HG03066 (cell line): ENCODE measurements at regions not wholly inside any gene's neighbourhood (a gene's known extent, or its start where the extent isn't known, plus 50 kb on each side); places are given as distances from the start of the nearest gene placed in this dataset.
"Not testable (repeated sequence)": the region's sequence is repeated elsewhere in the genome, so short reads cannot be mapped to it uniquely, and the experiment has no call there.

Source experiments
- ATAC-seq: cut with Tn5 transposase; IDR thresholded peaks from one replicate; pipeline ENCODE4 v1.9.1; 2021; ENCODE audit warnings: low read depth; ENCODE audit not compliant: unreplicated experiment

- no peak for ATAC-seq
These were observed 281.9 kb upstream of the NMUR2 start for GRCh38 chr5:152686931-152687330.

- ATAC-seq, result no peak
These were observed 283.6 kb upstream of the NMUR2 start for GRCh38 chr5:152688561-152689249.

- no peak for ATAC-seq
These were observed 284.2 kb upstream of the NMUR2 start for GRCh38 chr5:152689250-152689711.

DNA sequence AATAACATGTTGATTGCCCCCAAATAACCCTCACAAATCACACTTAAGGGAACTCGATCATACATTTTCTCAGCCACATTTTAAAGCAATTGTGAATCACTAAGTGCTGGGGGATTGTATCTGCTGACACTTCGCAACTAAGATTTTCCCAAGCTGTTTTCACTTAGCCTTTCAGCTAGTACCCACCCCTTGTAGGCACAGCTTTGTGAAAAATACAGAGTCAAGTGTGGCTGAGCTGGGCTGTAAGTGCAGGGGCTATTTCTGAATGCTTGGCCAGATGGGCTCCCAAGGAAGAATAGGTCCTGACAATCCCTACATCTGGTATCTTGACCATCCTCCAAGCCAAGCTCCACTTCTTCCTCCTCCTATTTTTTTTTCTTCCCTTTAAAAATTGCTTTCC is 289.2 kb upstream of the NMUR2 start:
- ATAC-seq, result no peak

DNA sequence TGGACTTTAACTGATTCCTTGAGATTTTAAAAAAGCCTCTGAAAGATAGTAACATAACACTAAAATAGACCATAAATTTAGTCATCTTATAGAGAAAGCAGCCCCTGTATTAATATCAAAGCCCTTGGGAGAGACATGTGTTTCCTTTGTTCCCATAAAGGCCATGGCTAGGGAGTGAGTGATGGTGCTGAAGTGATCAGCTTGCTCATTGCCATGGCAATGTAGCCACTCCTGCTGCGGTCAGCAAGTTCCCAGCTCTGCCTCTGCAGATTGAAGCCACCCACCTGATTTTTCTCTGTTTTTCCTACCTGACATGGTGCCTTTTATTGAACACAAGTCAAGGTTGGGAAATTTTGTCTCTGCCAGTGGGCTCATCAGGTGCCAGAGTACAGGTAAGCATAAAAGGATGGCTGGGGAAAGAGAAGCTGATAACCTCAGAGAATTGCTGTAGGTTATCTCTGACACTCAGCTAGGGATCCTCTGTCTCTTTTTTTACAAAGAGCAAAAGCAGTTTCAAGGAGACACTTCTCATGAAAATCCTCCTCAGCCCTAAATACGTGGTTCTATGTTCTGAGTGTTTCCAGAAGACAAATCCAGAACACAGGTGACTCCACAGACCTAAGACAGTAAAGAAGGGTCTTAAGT is 296.3 kb upstream of the NMUR2 start:
- ATAC-seq, result no peak

DNA sequence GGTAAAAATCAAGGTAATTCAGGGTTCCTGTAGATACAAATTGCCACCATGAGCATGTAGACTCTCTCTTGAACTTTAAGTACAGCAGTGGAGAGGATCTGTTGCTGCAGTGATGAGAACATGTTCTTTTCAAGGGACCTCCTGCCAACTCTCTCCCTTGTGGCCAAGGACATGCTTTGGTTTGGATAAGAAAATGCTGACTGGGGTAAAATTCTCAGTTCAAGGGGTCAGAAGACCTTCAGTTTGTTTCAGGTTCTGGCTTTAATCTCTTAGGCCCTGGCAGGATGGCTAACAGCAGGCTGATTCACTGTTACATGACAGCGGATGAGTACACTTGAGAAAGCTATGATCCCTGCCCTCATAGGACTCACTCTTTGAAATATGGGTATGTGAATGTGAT is 299.2 kb upstream of the NMUR2 start:
- no peak for ATAC-seq

GRCh38 chr5:152711801-152712388 is 306.8 kb upstream of the NMUR2 start:
- no peak for ATAC-seq

GRCh38 chr5:152717393-152717792 is 312.3 kb upstream of the NMUR2 start:
- no peak for ATAC-seq

GRCh38 chr5:152723482-152723881 is 318.4 kb upstream of the NMUR2 start:
- ATAC-seq, result no peak

GRCh38 chr5:152730176-152730575 is 325.1 kb upstream of the NMUR2 start:
- ATAC-seq, result no peak

GRCh38 chr5:152736906-152737305 is 331.8 kb upstream of the NMUR2 start:
- no peak for ATAC-seq

DNA sequence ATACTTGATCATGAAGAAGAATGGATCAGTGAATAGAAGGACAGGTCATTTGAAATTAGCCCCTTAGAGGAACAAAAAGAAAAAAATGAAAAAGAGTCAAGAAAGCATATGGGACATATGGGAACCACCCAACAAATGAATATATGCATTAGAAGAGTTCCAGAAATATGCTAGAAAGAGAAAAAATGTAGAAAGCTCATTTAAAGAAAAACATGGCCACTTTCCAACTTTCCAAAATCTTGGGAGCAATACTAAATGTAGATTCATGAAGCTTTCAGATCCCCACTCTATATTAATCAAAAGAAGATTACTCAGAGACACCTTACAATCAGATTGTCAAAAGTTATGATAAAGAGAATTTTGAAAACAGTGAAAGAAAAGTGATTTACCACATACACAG is 334.8 kb upstream of the NMUR2 start:
- ATAC-seq, result no peak

DNA sequence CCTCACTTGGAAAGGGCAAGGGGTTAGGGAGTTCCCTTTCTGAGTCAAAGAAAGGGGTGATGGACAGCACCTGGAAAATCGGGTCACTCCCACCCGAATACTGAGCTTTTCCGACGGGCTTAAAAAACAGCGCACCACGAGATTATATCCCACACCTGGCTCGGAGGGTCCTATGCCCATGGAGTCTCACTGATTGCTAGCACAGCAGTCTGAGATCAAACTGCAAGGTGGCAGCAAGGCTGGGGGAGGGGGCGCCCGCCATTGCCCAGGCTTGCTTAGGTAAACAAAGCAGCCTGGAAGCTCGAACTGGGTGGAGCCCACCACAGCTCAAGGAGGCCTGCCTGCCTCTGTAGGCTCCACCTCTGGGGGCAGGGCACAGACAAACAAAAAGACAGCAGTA is 336.0 kb upstream of the NMUR2 start:
- ATAC-seq, result not testable (repeated sequence)

- not testable (repeated sequence) for ATAC-seq
These were observed 382.7 kb upstream of the NMUR2 start for GRCh38 chr5:152787709-152788217.

GRCh38 chr5:152801886-152802285 is 396.8 kb upstream of the NMUR2 start:
- ATAC-seq, result no peak

DNA sequence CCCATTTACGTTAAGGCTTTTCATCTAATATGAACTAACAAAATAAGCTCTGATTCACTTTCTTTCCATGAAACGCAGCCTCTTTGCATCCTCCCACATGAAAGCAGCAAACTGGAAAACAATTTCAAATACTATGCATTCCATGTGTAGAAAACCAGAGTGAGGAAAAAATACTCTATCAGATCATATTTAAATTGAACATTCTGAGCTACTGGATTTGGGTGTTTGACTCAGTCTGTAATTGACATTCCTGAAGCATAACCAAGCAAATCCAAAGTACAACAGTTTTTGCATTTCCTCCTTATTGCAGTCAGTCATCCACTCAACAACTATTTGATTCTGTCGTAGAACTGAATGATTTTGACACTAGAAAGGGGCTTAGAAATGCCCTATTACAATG is 399.1 kb upstream of the NMUR2 start:
- no peak for ATAC-seq

DNA sequence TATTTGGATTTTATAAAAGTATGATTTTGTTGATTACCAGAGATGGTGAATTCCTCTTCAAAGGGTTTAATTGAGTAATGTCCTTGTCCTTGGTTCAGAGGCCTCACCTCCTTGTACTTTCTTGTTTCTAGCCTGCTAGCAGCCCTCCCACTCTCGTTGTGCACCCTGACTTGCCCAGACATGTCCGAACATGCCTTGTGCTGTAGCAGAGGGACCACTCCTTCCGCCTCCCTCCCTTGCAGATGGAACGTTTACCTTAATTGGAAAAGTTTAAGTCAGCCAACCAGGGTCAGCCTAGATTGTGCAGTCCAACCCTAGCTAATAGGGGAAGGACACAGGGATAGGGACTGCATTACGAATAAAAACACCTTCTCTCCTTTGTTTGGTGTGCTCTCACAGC is 406.9 kb upstream of the NMUR2 start:
- no peak for ATAC-seq

DNA sequence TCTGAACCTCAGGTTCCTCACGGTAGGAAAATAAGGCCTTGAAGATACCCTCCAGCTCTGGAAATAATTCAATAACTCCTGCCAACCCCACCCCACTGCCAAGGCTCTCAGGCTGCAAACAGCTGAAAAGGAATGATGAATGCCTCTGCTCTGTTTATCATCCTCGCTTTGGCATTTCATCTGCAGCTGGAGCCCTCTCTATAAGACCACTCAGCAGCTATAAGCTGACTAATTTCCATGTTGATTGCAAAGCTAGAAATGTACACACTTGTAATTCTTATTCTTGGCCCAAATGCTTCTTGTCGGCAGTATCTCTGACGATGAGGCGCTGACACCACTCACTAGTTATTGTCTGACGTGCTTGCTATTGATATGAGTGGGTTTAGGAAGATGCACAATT is 408.4 kb upstream of the NMUR2 start:
- ATAC-seq, result no peak

- no peak for ATAC-seq
These were observed 414.8 kb upstream of the NMUR2 start for GRCh38 chr5:152819891-152820290.

DNA sequence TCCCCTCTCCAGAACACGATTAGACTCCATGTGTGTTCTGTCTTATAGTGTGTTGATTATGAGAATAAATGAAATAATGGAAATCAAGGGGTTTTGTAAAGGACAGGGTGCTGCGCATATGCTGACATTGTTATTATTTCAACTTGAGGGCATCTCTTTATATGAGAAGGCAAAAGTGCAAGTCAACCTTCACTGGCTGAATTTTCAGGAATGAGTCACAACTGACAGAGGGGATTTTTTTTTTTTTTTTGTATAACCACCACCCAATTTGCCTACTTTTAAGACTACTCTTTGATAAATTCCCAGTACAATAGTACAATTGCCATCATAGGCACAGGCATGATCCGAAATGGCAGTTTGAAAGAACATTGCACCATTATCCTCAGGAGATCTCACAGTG is 419.2 kb upstream of the NMUR2 start:
- no peak for ATAC-seq

DNA sequence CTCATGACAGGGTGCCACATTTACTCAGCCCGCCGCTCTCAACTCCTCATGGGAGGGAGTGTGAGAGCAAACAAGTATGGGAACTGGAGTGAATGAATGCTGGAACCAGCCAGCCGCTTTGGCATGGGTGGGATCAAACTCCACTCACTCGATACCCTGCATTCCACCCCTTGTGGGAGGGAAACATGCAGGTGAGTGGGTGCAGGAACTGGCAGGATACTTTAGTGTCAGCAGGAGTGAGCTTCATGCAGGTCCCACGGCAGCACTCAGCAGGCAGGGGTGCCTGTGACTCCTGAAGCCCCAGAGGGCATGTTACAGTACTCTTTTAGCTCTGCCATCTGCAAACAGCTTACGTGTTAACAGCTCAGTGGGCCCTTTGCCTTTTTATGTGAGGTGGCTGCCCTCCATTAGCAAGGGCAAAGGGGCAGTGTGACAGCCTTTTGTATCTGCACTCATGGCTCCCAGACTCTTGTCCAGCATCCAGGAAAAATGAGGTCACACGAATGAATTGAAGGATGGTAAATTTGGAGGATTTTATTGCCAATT is 433.2 kb upstream of the NMUR2 start:
- no peak for ATAC-seq

DNA sequence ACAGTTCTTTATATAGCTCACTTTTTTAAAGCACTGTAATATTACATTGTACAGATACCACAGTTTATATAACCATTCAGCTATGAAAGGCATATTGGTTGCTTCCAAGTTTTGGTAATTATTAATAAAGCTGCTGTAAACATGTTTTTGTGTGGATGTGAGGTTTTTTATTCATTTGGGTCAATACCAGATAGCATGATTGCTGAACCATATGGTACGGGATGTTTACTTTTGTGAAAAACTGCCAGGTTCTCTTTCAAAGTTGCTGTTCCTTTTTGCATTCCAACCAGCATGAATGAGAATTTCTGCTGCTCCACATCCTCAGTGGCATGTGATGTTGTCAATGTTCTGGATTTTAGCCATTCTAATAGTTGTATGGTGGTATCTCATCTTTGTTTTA is 439.6 kb upstream of the NMUR2 start:
- no peak for ATAC-seq
